Neutrophil (primary cell): ENCODE measurements at regions not wholly inside any gene's neighbourhood (a gene's known extent, or its start where the extent isn't known, plus 50 kb on each side); places are given as distances from the start of the nearest gene placed in this dataset.

Source experiments
- H3K27ac ChIP-seq: fragments of 200-600 bp; sonication (generic); 2 replicates; pipeline ENCODE4 v1.5.1; 2016; ENCODE audit warnings: mild to moderate bottlenecking, moderate library complexity
- H3K27me3 ChIP-seq: fragments of 200-600 bp; sonication (generic); 2 replicates; pipeline ENCODE4 v1.6.0; 2016; ENCODE audit warnings: mild to moderate bottlenecking
- H3K36me3 ChIP-seq: fragments of 200-600 bp; sonication (generic); 2 replicates; pipeline ENCODE4 v1.5.1; 2017
- H3K4me1 ChIP-seq, 2 experiments: fragments of 200-600 bp in 1 of 2; sonication (generic) in 1 of 2; 1 replicate in 1 of 2; 2 replicates in 1 of 2; pipeline versions ENCODE4 v1.5.1 to v1.6.1; 2013 to 2016; ENCODE audit warnings: low read depth in 1 of 2, low read length in 1 of 2, mild to moderate bottlenecking in 1 of 2, moderate library complexity in 1 of 2; ENCODE audit not compliant: control insufficient read depth in 1 of 2, insufficient read depth in 1 of 2
- H3K4me3 ChIP-seq, 2 experiments: fragments of 200-600 bp in 1 of 2; sonication (generic) in 1 of 2; 1 replicate in 1 of 2; 2 replicates in 1 of 2; pipeline ENCODE4 v1.5.1; 2013 to 2016; ENCODE audit warnings: low read depth in 1 of 2, low read length in 1 of 2, mild to moderate bottlenecking in 1 of 2, moderate library complexity in 1 of 2
- H3K9me3 ChIP-seq: fragments of 200-600 bp; sonication (generic); 2 replicates; pipeline ENCODE4 v1.5.1; 2016
- TF ChIP-seq, protein P1 (sequence below): fragments of 200-600 bp; sonication (generic); IDR thresholded peaks from 2 replicates; pipeline ENCODE4 v1.5.1; 2016; ENCODE audit warnings: antibody characterized with exemption

DNA sequence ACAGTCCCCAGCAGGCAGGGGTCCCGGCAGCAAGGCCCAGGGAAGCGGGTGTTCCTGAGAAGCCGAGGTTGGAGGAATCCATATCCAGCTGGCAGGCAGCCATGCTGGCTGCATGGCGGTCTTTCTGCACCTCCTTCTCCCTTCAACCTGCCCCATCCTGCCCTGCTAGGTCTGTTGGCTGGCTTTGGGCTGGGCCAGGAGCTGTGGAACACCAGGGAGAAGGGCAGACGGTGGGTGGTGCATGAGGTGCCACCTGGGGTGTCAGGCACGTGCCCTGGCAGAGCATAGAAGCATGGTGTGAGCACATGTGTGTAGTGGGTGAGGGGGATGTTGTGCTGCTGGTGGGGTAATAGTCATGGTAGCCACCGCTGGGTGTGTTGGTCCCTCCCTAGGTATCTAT, 150.1 kb downstream of the PJA1 start:
- no peaks in the 10 kb centered on the region for H3K36me3 ChIP-seq
- no peaks in the 10 kb centered on the region for H3K9me3 ChIP-seq
- TF ChIP-seq, protein P1, sequence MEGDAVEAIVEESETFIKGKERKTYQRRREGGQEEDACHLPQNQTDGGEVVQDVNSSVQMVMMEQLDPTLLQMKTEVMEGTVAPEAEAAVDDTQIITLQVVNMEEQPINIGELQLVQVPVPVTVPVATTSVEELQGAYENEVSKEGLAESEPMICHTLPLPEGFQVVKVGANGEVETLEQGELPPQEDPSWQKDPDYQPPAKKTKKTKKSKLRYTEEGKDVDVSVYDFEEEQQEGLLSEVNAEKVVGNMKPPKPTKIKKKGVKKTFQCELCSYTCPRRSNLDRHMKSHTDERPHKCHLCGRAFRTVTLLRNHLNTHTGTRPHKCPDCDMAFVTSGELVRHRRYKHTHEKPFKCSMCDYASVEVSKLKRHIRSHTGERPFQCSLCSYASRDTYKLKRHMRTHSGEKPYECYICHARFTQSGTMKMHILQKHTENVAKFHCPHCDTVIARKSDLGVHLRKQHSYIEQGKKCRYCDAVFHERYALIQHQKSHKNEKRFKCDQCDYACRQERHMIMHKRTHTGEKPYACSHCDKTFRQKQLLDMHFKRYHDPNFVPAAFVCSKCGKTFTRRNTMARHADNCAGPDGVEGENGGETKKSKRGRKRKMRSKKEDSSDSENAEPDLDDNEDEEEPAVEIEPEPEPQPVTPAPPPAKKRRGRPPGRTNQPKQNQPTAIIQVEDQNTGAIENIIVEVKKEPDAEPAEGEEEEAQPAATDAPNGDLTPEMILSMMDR, result no peak
- H3K27me3 ChIP-seq, result no peaks in the 10 kb centered on the region
- no peaks in the 10 kb centered on the region for H3K4me1 ChIP-seq
- no peak overlapping the region for H3K4me3 ChIP-seq
- H3K27ac ChIP-seq, result no peak overlapping the region

DNA sequence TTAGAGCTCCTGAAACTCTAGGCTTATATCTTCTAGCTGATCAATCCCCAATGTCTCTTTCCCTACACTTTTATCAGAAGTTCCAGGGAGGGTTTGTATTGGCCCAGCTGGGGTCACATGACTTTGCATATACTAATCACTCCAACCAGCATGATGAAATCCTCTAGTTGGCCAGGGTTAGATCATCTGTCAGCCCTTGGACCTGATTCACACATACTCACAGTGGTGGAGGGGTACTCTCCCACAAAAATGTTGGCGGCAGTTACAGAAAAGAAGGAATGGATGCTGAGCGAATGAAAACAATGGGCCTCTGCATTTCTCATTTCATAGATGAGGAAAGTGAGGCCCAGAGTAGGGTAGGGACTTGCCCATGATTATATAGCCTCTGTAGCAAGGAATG, 151.1 kb downstream of the PJA1 start:
- no peaks in the 10 kb centered on the region for H3K4me1 ChIP-seq
- TF ChIP-seq, protein P1, result no peak
- H3K27ac ChIP-seq, result no peak overlapping the region
- no peaks in the 10 kb centered on the region for H3K36me3 ChIP-seq
- no peaks in the 10 kb centered on the region for H3K27me3 ChIP-seq
- no peak overlapping the region for H3K4me3 ChIP-seq
- no peaks in the 10 kb centered on the region for H3K9me3 ChIP-seq

DNA sequence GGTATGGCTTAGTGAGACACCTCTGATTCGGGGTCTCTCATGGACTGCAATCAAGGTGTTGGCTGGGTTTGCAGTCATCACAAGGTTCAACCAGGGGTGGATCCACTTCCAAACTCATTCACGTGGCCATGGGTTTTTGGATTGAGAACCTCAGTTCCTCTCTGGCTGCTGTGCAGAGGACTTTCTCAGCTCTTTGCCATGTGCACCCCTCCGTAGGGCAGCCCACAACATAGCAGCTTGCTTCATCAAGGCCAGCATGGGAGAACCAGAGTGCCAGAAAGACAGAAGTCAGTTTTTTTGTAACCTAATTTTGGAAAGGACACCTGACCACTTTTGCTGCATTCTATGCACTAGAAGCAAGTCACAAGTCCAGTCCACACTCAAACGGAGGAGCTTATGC, 154.9 kb downstream of the PJA1 start:
- Histone ChIP-seq H3K27ac (no peak overlapping the region), H3K27me3 (no peaks in the 10 kb centered on the region), H3K4me3 (no peak overlapping the region), H3K9me3 (no peaks in the 10 kb centered on the region), H3K36me3 (no peaks in the 10 kb centered on the region), H3K4me1 (no peaks in the 10 kb centered on the region)
- TF ChIP-seq, protein P1, result no peak

DNA sequence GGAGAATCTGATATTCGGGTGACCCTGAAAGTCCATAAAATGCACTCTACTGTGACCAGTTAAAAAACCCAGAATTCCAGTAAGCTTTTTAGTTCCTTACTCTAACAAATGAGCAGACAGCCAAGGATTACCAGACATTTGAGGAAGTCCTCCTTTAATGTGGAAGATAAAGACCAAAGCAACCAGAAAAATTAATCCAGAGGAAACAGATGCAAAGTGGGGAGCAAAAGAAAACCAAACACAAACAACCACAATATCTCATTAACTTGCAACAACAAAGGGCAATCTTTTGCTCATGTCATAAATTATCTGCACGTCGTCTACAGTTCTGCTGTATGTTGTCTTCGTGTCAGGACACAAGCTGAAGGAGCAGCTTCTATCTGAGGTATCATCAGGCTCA, 164.4 kb downstream of the PJA1 start:
- no peak overlapping the region for H3K4me3 ChIP-seq
- no peaks in the 10 kb centered on the region for H3K36me3 ChIP-seq
- H3K4me1 ChIP-seq, result no peaks in the 10 kb centered on the region
- no peaks in the 10 kb centered on the region for H3K9me3 ChIP-seq
- H3K27ac ChIP-seq, result no peak overlapping the region
- TF ChIP-seq, protein P1, result no peak
- no peaks in the 10 kb centered on the region for H3K27me3 ChIP-seq

DNA sequence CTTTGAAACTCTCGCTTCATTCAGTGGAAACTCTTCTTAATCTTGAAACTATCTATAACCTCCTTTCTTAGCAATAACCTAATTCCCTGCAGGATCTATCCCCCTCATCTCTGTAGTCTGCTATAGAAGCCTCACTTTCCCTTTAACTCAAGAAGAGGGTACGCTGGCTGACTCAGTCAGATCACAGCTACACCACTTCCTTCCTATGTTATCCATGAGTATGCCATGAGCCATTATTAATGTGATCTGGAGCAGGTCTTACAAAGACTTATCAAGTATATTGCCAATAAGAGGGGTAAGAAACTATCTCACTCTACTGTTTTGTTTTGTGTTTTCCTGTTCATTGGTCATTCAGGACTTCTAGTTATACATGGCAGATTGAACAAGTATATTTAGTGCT, 165.3 kb downstream of the PJA1 start:
- Histone ChIP-seq H3K9me3 (no peaks in the 10 kb centered on the region), H3K27me3 (no peaks in the 10 kb centered on the region), H3K27ac (no peak overlapping the region), H3K36me3 (no peaks in the 10 kb centered on the region), H3K4me1 (no peaks in the 10 kb centered on the region), H3K4me3 (no peak overlapping the region)
- TF ChIP-seq, protein P1, result no peak

DNA sequence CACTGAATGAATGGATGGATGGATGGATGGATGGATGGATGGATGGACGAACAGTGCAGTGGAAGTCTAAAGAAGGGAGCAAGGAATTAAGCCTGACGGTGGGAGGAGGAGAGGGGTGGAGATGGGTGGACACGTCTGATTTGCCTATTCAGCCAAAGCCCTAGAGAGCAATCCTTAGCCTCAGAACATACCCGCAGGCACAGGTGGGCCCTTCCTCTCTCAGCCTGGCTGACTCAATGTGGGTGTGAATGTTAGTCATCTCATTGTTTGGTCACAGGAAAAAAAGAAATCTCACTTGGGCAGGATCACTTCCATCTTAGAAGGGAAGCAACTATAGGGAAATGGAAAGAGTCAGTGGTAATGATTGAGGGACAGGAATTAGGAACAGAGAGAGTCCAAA, 165.9 kb downstream of the PJA1 start:
- TF ChIP-seq, protein P1, result no peak
- Histone ChIP-seq H3K9me3 (no peaks in the 10 kb centered on the region), H3K27me3 (no peaks in the 10 kb centered on the region), H3K4me3 (no peak overlapping the region), H3K36me3 (no peaks in the 10 kb centered on the region), H3K4me1 (no peaks in the 10 kb centered on the region), H3K27ac (no peak overlapping the region)
